ENCODE measurements at regions not wholly inside any gene's neighbourhood (a gene's known extent, or its start where the extent isn't known, plus 50 kb on each side); places are given as distances from the start of the nearest gene placed in this dataset.

DNA sequence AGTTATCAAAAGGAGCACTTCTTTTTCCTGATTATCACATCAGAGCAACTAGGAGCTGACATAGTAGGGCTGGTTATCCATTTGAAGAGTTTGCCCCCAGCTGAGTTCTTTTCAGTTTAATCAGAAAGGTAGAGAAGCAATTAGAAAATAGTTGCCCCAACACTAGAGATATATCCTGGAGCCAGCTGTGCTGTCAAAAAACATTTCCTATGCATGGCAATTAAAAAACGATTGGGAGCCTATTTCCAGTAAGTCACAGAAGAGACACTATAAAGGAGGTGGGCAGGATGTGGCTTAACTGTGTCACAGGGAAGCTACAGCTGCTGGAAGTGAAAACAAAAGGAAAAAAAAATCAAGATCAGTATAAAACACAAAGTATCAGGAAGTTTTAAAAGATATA, 155.7 kb upstream of the SLITRK1 start:
- POLR2A ChIA-PET, result no interaction called here
- H3K36me3 ChIP-seq (ENCODE audit: control insufficient read depth in 2 of 2, extremely low read depth in 1 of 2, insufficient read depth in 1 of 2, low read length in 1 of 2), result no peaks in the 10 kb centered on the region
- no peaks in the 10 kb centered on the region for H3K9me3 ChIP-seq
- no peaks in the 10 kb centered on the region for H3K27me3 ChIP-seq (replicated peaks in 1 of 2; ENCODE audit: control insufficient read depth in 2 of 2, extremely low read depth in 1 of 2, insufficient read depth in 2 of 2, low read length in 1 of 2)
- no peaks in the 10 kb centered on the region for H3K36me3 Mint-ChIP-seq
- no peak overlapping the region for H3K4me3 ChIP-seq (ENCODE audit: control insufficient read depth in 1 of 2, extremely low read depth in 1 of 2, low read length in 1 of 2)
- H3K27me3 Mint-ChIP-seq, result no peaks in the 10 kb centered on the region
- no peaks in the 10 kb centered on the region for H3K9me3 Mint-ChIP-seq
- peak in 1 of 35 experiments; percentile 2 for DNase-seq
- peak in 1 of 4 experiments; percentile 59 for ATAC-seq (replicated peaks in 1 of 4)
- peaks cover 8 to 22% (median 12%) of the 10 kb centered on the region in 3 donors for H3K4me1 Mint-ChIP-seq
- peak overlapping the region in 1 of 3 donors; percentile 3 for H3K4me3 Mint-ChIP-seq
- WGBS (ENCODE audit: insufficient coverage), result no CpG with 5 or more reads among the region's 1 CpG
- H3K27ac ChIP-seq (ENCODE audit: low read length), result no peak overlapping the region
- H3K4me1 ChIP-seq (ENCODE audit: control insufficient read depth in 1 of 2, extremely low read depth in 1 of 2, insufficient read depth in 2 of 2, low read length in 2 of 2), result no peaks in the 10 kb centered on the region
- H3K27ac Mint-ChIP-seq, result no peak overlapping the region
- CTCF ChIA-PET, result no interaction called here

DNA sequence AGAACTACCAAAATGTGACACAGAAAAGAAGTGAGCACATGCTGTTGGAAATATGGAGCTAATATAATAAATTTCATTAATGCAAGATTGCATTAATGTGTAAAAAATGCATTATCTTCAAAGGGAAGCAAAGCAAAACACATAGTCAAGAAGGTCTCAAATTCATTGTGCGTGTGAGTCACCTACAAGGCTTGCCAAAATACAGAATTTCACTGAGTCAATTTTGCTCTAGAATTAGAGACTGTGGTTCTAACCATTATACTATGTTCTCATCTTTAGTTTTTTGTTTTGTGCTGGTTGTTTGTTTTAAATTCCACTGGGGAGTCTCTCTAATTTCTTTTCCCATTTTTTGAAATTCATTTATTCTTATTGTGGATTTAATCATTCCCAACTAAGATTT, 149.8 kb upstream of the SLITRK1 start:
- ATAC-seq (replicated peaks in 1 of 4) (no peak), DNase-seq (no peak)
- H3K9me3 Mint-ChIP-seq, result no peaks in the 10 kb centered on the region
- Histone ChIP-seq H3K4me3 (ENCODE audit: control insufficient read depth in 1 of 2, extremely low read depth in 1 of 2, low read length in 1 of 2) (no peak overlapping the region), H3K36me3 (ENCODE audit: control insufficient read depth in 2 of 2, extremely low read depth in 1 of 2, insufficient read depth in 1 of 2, low read length in 1 of 2) (no peaks in the 10 kb centered on the region), H3K9me3 (no peaks in the 10 kb centered on the region), H3K27ac (ENCODE audit: low read length) (no peak overlapping the region), H3K27me3 (replicated peaks in 1 of 2; ENCODE audit: control insufficient read depth in 2 of 2, extremely low read depth in 1 of 2, insufficient read depth in 2 of 2, low read length in 1 of 2) (no peaks in the 10 kb centered on the region), H3K4me1 (ENCODE audit: control insufficient read depth in 1 of 2, extremely low read depth in 1 of 2, insufficient read depth in 2 of 2, low read length in 2 of 2) (no peaks in the 10 kb centered on the region)
- no peak overlapping the region for H3K4me3 Mint-ChIP-seq
- no peaks in the 10 kb centered on the region for H3K36me3 Mint-ChIP-seq
- WGBS (ENCODE audit: insufficient coverage), result no CpG with 5 or more reads among the region's 1 CpG
- POLR2A ChIA-PET, result no interaction called here
- H3K4me1 Mint-ChIP-seq, result peaks cover 0 to 7% (median 3%) of the 10 kb centered on the region in 3 donors
- no peak overlapping the region for H3K27ac Mint-ChIP-seq
- no peaks in the 10 kb centered on the region for H3K27me3 Mint-ChIP-seq
- CTCF ChIA-PET, result no interaction called here

DNA sequence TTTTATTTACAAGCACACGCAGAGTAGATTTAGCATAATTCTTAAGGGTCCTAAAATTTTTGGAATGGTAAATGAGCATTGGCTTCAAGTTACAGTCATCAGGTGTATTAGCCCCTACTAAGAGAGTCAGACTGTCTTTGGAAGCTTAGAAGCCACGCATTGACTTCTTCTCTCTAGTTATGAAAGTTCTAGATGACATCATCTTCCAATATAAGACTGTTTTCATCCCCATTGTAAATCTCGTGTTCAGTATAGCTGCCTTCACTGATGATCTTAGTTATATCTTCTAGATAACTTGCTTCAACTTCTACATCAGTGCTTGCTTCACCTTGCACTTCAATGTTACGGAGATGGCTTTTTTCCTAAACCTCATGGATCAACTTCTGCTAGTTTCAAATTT, 148.8 kb upstream of the SLITRK1 start:
- Mint-ChIP-seq H3K9me3 (no peaks in the 10 kb centered on the region), H3K36me3 (no peaks in the 10 kb centered on the region), H3K4me3 (no peak overlapping the region), H3K27me3 (no peaks in the 10 kb centered on the region), H3K27ac (no peak overlapping the region), H3K4me1 (no peaks in the 10 kb centered on the region)
- Histone ChIP-seq H3K36me3 (ENCODE audit: control insufficient read depth in 2 of 2, extremely low read depth in 1 of 2, insufficient read depth in 1 of 2, low read length in 1 of 2) (no peaks in the 10 kb centered on the region), H3K27me3 (replicated peaks in 1 of 2; ENCODE audit: control insufficient read depth in 2 of 2, extremely low read depth in 1 of 2, insufficient read depth in 2 of 2, low read length in 1 of 2) (no peaks in the 10 kb centered on the region), H3K9me3 (no peaks in the 10 kb centered on the region), H3K27ac (ENCODE audit: low read length) (no peak overlapping the region), H3K4me1 (ENCODE audit: control insufficient read depth in 1 of 2, extremely low read depth in 1 of 2, insufficient read depth in 2 of 2, low read length in 2 of 2) (no peaks in the 10 kb centered on the region), H3K4me3 (ENCODE audit: control insufficient read depth in 1 of 2, extremely low read depth in 1 of 2, low read length in 1 of 2) (no peak overlapping the region)
- POLR2A ChIA-PET, result no interaction called here
- WGBS (ENCODE audit: insufficient coverage), result 20% methylated on average over 1 of the region's 4 CpGs
- no peak for DNase-seq
- CTCF ChIA-PET, result no interaction called here
- no peak for ATAC-seq (replicated peaks in 1 of 4)

DNA sequence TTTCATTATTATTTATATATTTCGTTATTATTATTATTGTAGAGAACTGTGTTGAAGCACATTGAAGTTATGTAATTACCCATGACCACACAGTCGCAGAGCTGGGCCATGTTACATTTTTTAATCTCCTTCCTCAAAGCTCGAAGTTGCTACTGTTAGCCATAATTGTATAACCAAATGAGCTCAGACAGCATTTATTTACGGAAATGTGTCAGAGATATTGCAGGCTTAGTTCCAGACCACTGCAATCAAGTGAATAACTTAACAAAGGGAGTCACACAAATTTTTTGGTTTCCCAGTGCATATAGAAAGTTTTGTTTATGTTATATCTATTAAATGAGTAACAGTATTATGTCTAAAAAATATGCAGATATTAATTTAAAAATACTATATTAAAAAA, 147.1 kb upstream of the SLITRK1 start:
- Mint-ChIP-seq H3K36me3 (no peaks in the 10 kb centered on the region), H3K9me3 (no peaks in the 10 kb centered on the region), H3K27me3 (no peaks in the 10 kb centered on the region), H3K4me3 (no peak overlapping the region), H3K4me1 (no peaks in the 10 kb centered on the region), H3K27ac (no peak overlapping the region)
- H3K4me3 ChIP-seq (ENCODE audit: control insufficient read depth in 1 of 2, extremely low read depth in 1 of 2, low read length in 1 of 2), result no peak overlapping the region
- no peak for DNase-seq
- H3K36me3 ChIP-seq (ENCODE audit: control insufficient read depth in 2 of 2, extremely low read depth in 1 of 2, insufficient read depth in 1 of 2, low read length in 1 of 2), result no peaks in the 10 kb centered on the region
- ChIA-PET CTCF (interaction anchor here (0.6 to 0.7 kb wide), 2 partner anchors 48 to 248 kb away, joined by 3 to 6 read pairs; no protein-coding TSS in a partner anchor), POLR2A (interaction anchor here in 1 of 2 donors (0.6 kb wide), 1 partner anchor 193 kb away, joined by 3 read pairs; no protein-coding TSS in a partner anchor)
- WGBS (ENCODE audit: insufficient coverage), result 75% methylated on average over 2 of the region's 4 CpGs
- no peak for ATAC-seq (replicated peaks in 1 of 4)
- H3K4me1 ChIP-seq (ENCODE audit: control insufficient read depth in 1 of 2, extremely low read depth in 1 of 2, insufficient read depth in 2 of 2, low read length in 2 of 2), result no peaks in the 10 kb centered on the region
- H3K9me3 ChIP-seq, result no peaks in the 10 kb centered on the region
- no peak overlapping the region for H3K27ac ChIP-seq (ENCODE audit: low read length)
- H3K27me3 ChIP-seq (replicated peaks in 1 of 2; ENCODE audit: control insufficient read depth in 2 of 2, extremely low read depth in 1 of 2, insufficient read depth in 2 of 2, low read length in 1 of 2), result no peaks in the 10 kb centered on the region

DNA sequence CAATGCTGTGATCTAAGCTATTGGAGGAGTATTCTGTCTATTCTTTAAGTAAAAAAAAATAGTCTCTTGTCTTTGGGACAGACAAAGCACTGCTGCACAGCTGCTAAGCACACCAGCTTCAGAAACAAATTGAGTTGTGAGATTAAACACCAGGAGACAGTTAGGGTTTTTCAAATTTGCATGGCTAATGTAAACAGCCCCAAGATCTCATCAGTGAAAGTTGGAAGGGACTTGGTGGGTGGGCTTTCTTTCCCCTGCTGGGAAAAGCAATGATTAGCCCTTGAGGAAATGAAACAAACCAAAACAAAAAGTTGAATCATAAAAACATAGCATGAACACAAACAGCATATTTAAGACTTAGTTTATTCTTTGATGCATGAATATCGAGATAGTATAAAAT, 143.6 kb upstream of the SLITRK1 start:
- no CpG with 5 or more reads among the region's 1 CpG for WGBS (ENCODE audit: insufficient coverage)

DNA sequence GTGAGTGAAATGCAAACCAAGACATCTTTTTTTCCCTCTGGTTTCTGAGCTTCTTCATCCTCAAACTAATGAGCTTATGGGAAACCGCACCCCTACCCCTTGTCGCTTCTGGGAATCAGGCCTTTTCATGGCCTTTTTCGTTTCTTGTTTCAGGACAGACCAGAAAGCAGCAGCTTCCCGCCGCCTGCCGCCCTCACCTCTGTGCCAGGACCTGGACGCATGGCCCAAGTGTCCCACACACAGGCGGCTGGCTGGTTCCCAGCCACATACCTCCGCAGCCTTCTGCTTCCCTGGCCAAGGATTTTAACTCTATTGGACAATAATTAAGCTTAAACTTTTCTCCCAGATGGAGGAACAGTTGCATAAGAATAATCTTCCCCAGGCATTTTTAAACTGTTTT, 114.1 kb upstream of the SLITRK1 start:
- Mint-ChIP-seq H3K27me3 (no peaks in the 10 kb centered on the region), H3K4me3 (no peak overlapping the region), H3K27ac (no peak overlapping the region), H3K9me3 (no peaks in the 10 kb centered on the region), H3K36me3 (no peaks in the 10 kb centered on the region), H3K4me1 (no peaks in the 10 kb centered on the region)
- 93% methylated on average over 9 of the region's 9 CpGs for WGBS (ENCODE audit: insufficient coverage)
- no peaks in the 10 kb centered on the region for H3K9me3 ChIP-seq
- H3K36me3 ChIP-seq (ENCODE audit: control insufficient read depth in 2 of 2, extremely low read depth in 1 of 2, insufficient read depth in 1 of 2, low read length in 1 of 2), result no peaks in the 10 kb centered on the region
- DNase-seq, result no peak
- H3K4me1 ChIP-seq (ENCODE audit: control insufficient read depth in 1 of 2, extremely low read depth in 1 of 2, insufficient read depth in 2 of 2, low read length in 2 of 2), result no peaks in the 10 kb centered on the region
- ChIA-PET CTCF (no interaction called here), POLR2A (no interaction called here)
- H3K27ac ChIP-seq (ENCODE audit: low read length), result no peak overlapping the region
- H3K27me3 ChIP-seq (replicated peaks in 1 of 2; ENCODE audit: control insufficient read depth in 2 of 2, extremely low read depth in 1 of 2, insufficient read depth in 2 of 2, low read length in 1 of 2), result no peaks in the 10 kb centered on the region
- H3K4me3 ChIP-seq (ENCODE audit: control insufficient read depth in 1 of 2, extremely low read depth in 1 of 2, low read length in 1 of 2), result no peak overlapping the region
- no peak for ATAC-seq (replicated peaks in 1 of 4)

More for the DNA sequence above, 143.6 kb upstream of the SLITRK1 start:
- ChIA-PET CTCF (no interaction called here), POLR2A (no interaction called here)
- no peak for ATAC-seq (replicated peaks in 1 of 4)
- H3K9me3 ChIP-seq, result no peaks in the 10 kb centered on the region
- Mint-ChIP-seq H3K9me3 (no peaks in the 10 kb centered on the region), H3K36me3 (no peaks in the 10 kb centered on the region), H3K4me3 (no peak overlapping the region), H3K27ac (no peak overlapping the region), H3K27me3 (no peaks in the 10 kb centered on the region), H3K4me1 (no peaks in the 10 kb centered on the region)
- no peaks in the 10 kb centered on the region for H3K27me3 ChIP-seq (replicated peaks in 1 of 2; ENCODE audit: control insufficient read depth in 2 of 2, extremely low read depth in 1 of 2, insufficient read depth in 2 of 2, low read length in 1 of 2)
- DNase-seq, result no peak
- no peaks in the 10 kb centered on the region for H3K36me3 ChIP-seq (ENCODE audit: control insufficient read depth in 2 of 2, extremely low read depth in 1 of 2, insufficient read depth in 1 of 2, low read length in 1 of 2)
- no peak overlapping the region for H3K27ac ChIP-seq (ENCODE audit: low read length)
- H3K4me1 ChIP-seq (ENCODE audit: control insufficient read depth in 1 of 2, extremely low read depth in 1 of 2, insufficient read depth in 2 of 2, low read length in 2 of 2), result no peaks in the 10 kb centered on the region
- no peak overlapping the region for H3K4me3 ChIP-seq (ENCODE audit: control insufficient read depth in 1 of 2, extremely low read depth in 1 of 2, low read length in 1 of 2)

DNA sequence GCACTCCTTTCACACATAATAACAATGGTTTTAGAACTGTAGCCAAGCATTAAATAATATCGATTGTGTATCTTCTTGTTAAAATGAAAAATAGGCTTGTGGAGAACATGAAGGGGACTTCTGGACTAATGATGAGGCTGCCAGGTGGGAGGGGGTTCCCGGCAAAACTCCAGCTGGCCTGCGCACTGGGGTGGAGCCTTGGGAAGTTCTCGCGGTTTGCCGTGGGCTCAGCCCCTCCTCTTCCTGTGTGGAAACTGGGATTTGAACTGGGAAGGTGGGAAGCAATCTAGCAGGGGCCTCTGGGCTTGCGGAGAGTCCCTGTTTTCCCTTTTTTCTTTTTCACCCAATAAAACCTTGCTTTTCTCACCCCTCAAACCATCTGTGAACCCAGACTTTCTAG, 113.7 kb upstream of the SLITRK1 start:
- CTCF ChIA-PET, result no interaction called here
- Mint-ChIP-seq H3K4me1 (no peaks in the 10 kb centered on the region), H3K9me3 (no peaks in the 10 kb centered on the region), H3K27ac (no peak overlapping the region), H3K4me3 (no peak overlapping the region), H3K36me3 (no peaks in the 10 kb centered on the region), H3K27me3 (no peaks in the 10 kb centered on the region)
- ATAC-seq (replicated peaks in 1 of 4) (no peak), DNase-seq (no peak)
- no peaks in the 10 kb centered on the region for H3K4me1 ChIP-seq (ENCODE audit: control insufficient read depth in 1 of 2, extremely low read depth in 1 of 2, insufficient read depth in 2 of 2, low read length in 2 of 2)
- POLR2A ChIA-PET, result no interaction called here
- H3K9me3 ChIP-seq, result no peaks in the 10 kb centered on the region
- H3K27ac ChIP-seq (ENCODE audit: low read length), result no peak overlapping the region
- 100% methylated on average over 3 of the region's 7 CpGs for WGBS (ENCODE audit: insufficient coverage)
- H3K36me3 ChIP-seq (ENCODE audit: control insufficient read depth in 2 of 2, extremely low read depth in 1 of 2, insufficient read depth in 1 of 2, low read length in 1 of 2), result no peaks in the 10 kb centered on the region
- H3K4me3 ChIP-seq (ENCODE audit: control insufficient read depth in 1 of 2, extremely low read depth in 1 of 2, low read length in 1 of 2), result no peak overlapping the region
- H3K27me3 ChIP-seq (replicated peaks in 1 of 2; ENCODE audit: control insufficient read depth in 2 of 2, extremely low read depth in 1 of 2, insufficient read depth in 2 of 2, low read length in 1 of 2), result no peaks in the 10 kb centered on the region
